H1 (cell line): ENCODE measurements at regions not wholly inside any gene's neighbourhood (a gene's known extent, or its start where the extent isn't known, plus 50 kb on each side); places are given as distances from the start of the nearest gene placed in this dataset.

ENCODE experiments used
- CTCF ChIA-PET: fragments of 300-600 bp; sonication (Branson Sonifier 250); formaldehyde crosslinking; loops from one replicate; lab custom pipeline; 2021; ENCODE audit not compliant: partially characterized antibody; lab: Charles Lee
- POLR2A ChIA-PET: fragments of 300-600 bp; sonication (Branson Sonifier 250); formaldehyde crosslinking; loops from one replicate; lab custom pipeline; 2021; ENCODE audit warnings: inconsistent platforms; ENCODE audit not compliant: partially characterized antibody; lab: Charles Lee
- DNase-seq, 2 experiments: peaks; one replicate each; pipeline versions ENCODE4 v3.0.0 to v3.0.0-alpha.2; 2010 to 2022; ENCODE audit warnings: low spot score in 2 of 2, low read depth in 1 of 2, mixed read lengths in 1 of 2
- FAIRE-seq: peaks from 2 replicates; lab custom pipeline; 2011; peaks lifted over from hg19 to GRCh38; lab: Jason Lieb, UNC
- H2AFZ ChIP-seq: 2 replicates; pipeline ENCODE4 v1.8.1; 2012; ENCODE audit warnings: low read length, inconsistent platforms
- H2AK5ac ChIP-seq: 2 replicates; pipeline ENCODE4 v1.6.1; 2013; ENCODE audit warnings: low read depth, low read length
- H2BK120ac ChIP-seq: replicated peaks from 2 replicates; pipeline ENCODE3; 2013; ENCODE audit warnings: low read depth, low read length, inconsistent platforms
- H2BK12ac ChIP-seq: 2 replicates; pipeline ENCODE4 v1.6.1; 2013; ENCODE audit warnings: low read depth, low read length
- H2BK15ac ChIP-seq: 2 replicates; pipeline ENCODE4 v1.6.1; 2013; ENCODE audit warnings: low read length
- H2BK20ac ChIP-seq: 2 replicates; pipeline ENCODE4 v1.6.1; 2013; ENCODE audit warnings: low read length
- H2BK5ac ChIP-seq: 2 replicates; pipeline ENCODE4 v1.6.1; 2013; ENCODE audit warnings: low read depth, low read length
- H3K14ac ChIP-seq: 2 replicates; pipeline ENCODE4 v1.6.1; 2013; ENCODE audit warnings: inconsistent platforms; ENCODE audit not compliant: insufficient read length
- H3K18ac ChIP-seq: 2 replicates; pipeline ENCODE4 v1.6.1; 2013; ENCODE audit warnings: low read length; ENCODE audit errors: extremely low read depth
- H3K23ac ChIP-seq: 2 replicates; pipeline ENCODE4 v1.6.1; 2013; ENCODE audit warnings: inconsistent platforms; ENCODE audit not compliant: insufficient read length
- H3K23me2 ChIP-seq: 2 replicates; pipeline ENCODE4 v1.6.1; 2013; ENCODE audit warnings: low read depth, low read length
- H3K27ac ChIP-seq: 2 replicates; pipeline ENCODE4 v1.6.1; 2011; ENCODE audit warnings: low read depth, low read length, inconsistent platforms
- H3K27me3 ChIP-seq, 4 experiments: replicated peaks in 1 of 4; 1 replicate in 1 of 4; 2 replicates in 3 of 4; pipeline versions ENCODE4 v1.6.1 to v1.8.1; 2011 to 2013; ENCODE audit warnings: low read length in 3 of 4, mild to moderate bottlenecking in 3 of 4, inconsistent platforms in 2 of 4, mixed read lengths in 2 of 4, moderate library complexity in 1 of 4; ENCODE audit not compliant: control insufficient read depth in 3 of 4, insufficient read depth in 3 of 4; ENCODE audit errors: extremely low read depth in 1 of 4
- H3K36me3 ChIP-seq, 4 experiments: 2 replicates each; pipeline versions ENCODE4 v1.6.1 to v1.8.1; 2011 to 2013; ENCODE audit warnings: mild to moderate bottlenecking in 4 of 4, low read length in 3 of 4, moderate library complexity in 2 of 4, control low read depth in 1 of 4, inconsistent platforms in 1 of 4; ENCODE audit not compliant: insufficient read depth in 4 of 4, control insufficient read depth in 2 of 4
- H3K4ac ChIP-seq: replicated peaks from 2 replicates; pipeline ENCODE3; 2013; ENCODE audit warnings: low read length, low read depth, mixed read lengths, inconsistent platforms; ENCODE audit not compliant: insufficient read length
- H3K4me1 ChIP-seq, 4 experiments: replicated peaks in 1 of 4; 1 replicate in 1 of 4; 2 replicates in 3 of 4; pipeline versions ENCODE4 v1.6.1 to v1.8.1; 2011 to 2013; ENCODE audit warnings: low read length in 3 of 4, inconsistent platforms in 2 of 4, mixed read lengths in 1 of 4; ENCODE audit not compliant: insufficient read depth in 4 of 4, control insufficient read depth in 3 of 4
- H3K4me2 ChIP-seq, 2 experiments: 2 replicates each; pipeline versions ENCODE4 v1.6.1 to v1.8.1; 2011 to 2013; ENCODE audit warnings: low read depth in 2 of 2, low read length in 2 of 2, control low read depth in 1 of 2, inconsistent platforms in 1 of 2, mild to moderate bottlenecking in 1 of 2; ENCODE audit not compliant: insufficient read depth in 1 of 2
- H3K4me3 ChIP-seq, 4 experiments: fragments of 200-600, 300-600 bp in 1 of 4; sonication (generic), shearing (Covaris generic), sonication (Bioruptor Twin) in 1 of 4; 2 replicates each; pipeline versions ENCODE4 v1.5.1 to v1.8.1; 2011 to 2016; ENCODE audit warnings: low read length in 4 of 4, low read depth in 3 of 4, control low read depth in 2 of 4, inconsistent platforms in 2 of 4, mild to moderate bottlenecking in 2 of 4, mixed read lengths in 1 of 4, moderate library complexity in 1 of 4; ENCODE audit not compliant: insufficient read depth in 2 of 4; ENCODE audit errors: extremely low read depth in 1 of 4
- H3K56ac ChIP-seq: replicated peaks from 2 replicates; pipeline ENCODE3; 2013; ENCODE audit warnings: low read depth, mild to moderate bottlenecking, mixed read lengths, low read length, inconsistent platforms; ENCODE audit not compliant: insufficient read length
- H3K79me1 ChIP-seq: 2 replicates; pipeline ENCODE4 v1.6.1; 2013; ENCODE audit warnings: low read depth, low read length, control low read depth
- H3K79me2 ChIP-seq, 2 experiments: 2 replicates each; pipeline versions ENCODE4 v1.6.1 to v1.8.1; 2012 to 2013; ENCODE audit warnings: low read length in 2 of 2, mild to moderate bottlenecking in 2 of 2, inconsistent platforms in 1 of 2; ENCODE audit not compliant: insufficient read depth in 2 of 2, control insufficient read depth in 1 of 2
- H3K9ac ChIP-seq, 4 experiments: replicated peaks in 1 of 4; 1 replicate in 1 of 4; 2 replicates in 3 of 4; pipeline versions ENCODE4 v1.6.1 to v1.8.1; 2011 to 2013; ENCODE audit warnings: low read depth in 3 of 4, low read length in 3 of 4, control low read depth in 2 of 4, mild to moderate bottlenecking in 2 of 4, moderate library complexity in 2 of 4, inconsistent platforms in 1 of 4; ENCODE audit errors: extremely low read depth in 1 of 4
- H3K9me3 ChIP-seq, 2 experiments: 2 replicates each; pipeline versions ENCODE4 v1.6.1 to v1.8.1; 2012 to 2013; ENCODE audit warnings: mild to moderate bottlenecking in 2 of 2, moderate library complexity in 2 of 2, control low read depth in 1 of 2, inconsistent platforms in 1 of 2, low read depth in 1 of 2, low read length in 1 of 2, mixed read lengths in 1 of 2; ENCODE audit not compliant: insufficient read depth in 2 of 2
- H4K20me1 ChIP-seq, 2 experiments: replicated peaks in 1 of 2; 2 replicates each; pipeline versions ENCODE3 to v1.8.1; 2011 to 2013; ENCODE audit warnings: inconsistent platforms in 2 of 2, low read length in 2 of 2, mild to moderate bottlenecking in 1 of 2; ENCODE audit not compliant: insufficient read depth in 2 of 2, control insufficient read depth in 1 of 2
- H4K5ac ChIP-seq: 2 replicates; pipeline ENCODE4 v1.6.1; 2013; ENCODE audit warnings: low read length, low read depth, mixed read lengths, inconsistent platforms; ENCODE audit not compliant: insufficient read length
- H4K8ac ChIP-seq: 2 replicates; pipeline ENCODE4 v1.8.0; 2013; ENCODE audit warnings: mild to moderate bottlenecking, moderate library complexity, low read length, inconsistent platforms; ENCODE audit not compliant: insufficient read depth; ENCODE audit errors: extremely low read depth
- H4K91ac ChIP-seq: replicated peaks from 2 replicates; pipeline ENCODE3; 2013; ENCODE audit warnings: low read length, mixed read lengths, inconsistent platforms; ENCODE audit not compliant: insufficient read length
- CREB1 ChIP-seq: IDR thresholded peaks from 2 replicates; pipeline ENCODE4 v1.6.1; 2012; ENCODE audit warnings: inconsistent platforms
- CTCF ChIP-seq, 3 experiments: IDR thresholded peaks; 1 replicate in 2 of 3; 2 replicates in 1 of 3; pipeline versions ENCODE4 v1.5.1 to v1.6.1; 2011; ENCODE audit warnings: low read length in 3 of 3, mild to moderate bottlenecking in 3 of 3, inconsistent platforms in 2 of 3, low read depth in 1 of 3, moderate library complexity in 1 of 3; ENCODE audit not compliant: insufficient read depth in 1 of 3; ENCODE audit errors: control extremely low read depth in 1 of 3
- GTF2F1 ChIP-seq: IDR thresholded peaks from 2 replicates; pipeline ENCODE4 v1.6.1; 2012; ENCODE audit warnings: low read depth, low read length, improper control_type of control experiment, borderline replicate concordance
- JUND ChIP-seq: IDR thresholded peaks from 2 replicates; pipeline ENCODE4 v1.6.1; 2011; ENCODE audit warnings: mild to moderate bottlenecking, improper control_type of control experiment, low read length
- RAD21 ChIP-seq, 2 experiments: IDR thresholded peaks in 1 of 2; conservative IDR thresholded peaks in 1 of 2; 2 replicates each; pipeline ENCODE4 v1.6.1; 2011; ENCODE audit warnings: low read depth in 2 of 2, low read length in 2 of 2, improper control_type of control experiment in 1 of 2, inconsistent platforms in 1 of 2, mild to moderate bottlenecking in 1 of 2, moderate library complexity in 1 of 2
- TAF7 ChIP-seq: optimal IDR thresholded peaks from 2 replicates; pipeline ENCODE3; 2011; ENCODE audit warnings: low read depth, mild to moderate bottlenecking, inconsistent platforms, low read length, moderate library complexity, borderline replicate concordance
- WGBS, 2 experiments: shearing (Covaris generic) in 1 of 2; methylation state at CpG; one replicate each; pipeline versions ENCODE4 v1.1.6 to v1.1.7; 2013 to 2015; ENCODE audit warnings: low lambda C conversion rate in 2 of 2, mixed read lengths in 2 of 2, inconsistent platforms in 1 of 2, low coverage in 1 of 2, missing lambda C conversion rate in 1 of 2; ENCODE audit not compliant: insufficient replicate concordance in 2 of 2, insufficient coverage in 1 of 2, insufficient read length in 1 of 2; ENCODE audit errors: extremely low coverage in 1 of 2, missing lambda C conversion rate in 1 of 2; 5-methylcytosine and 5-hydroxymethylcytosine counted together

GRCh38 chr10:58064714-58065528, 202.8 kb downstream of the IPMK start:
- no peak overlapping the region for H3K4me2 ChIP-seq

More at GRCh38 chr10:58064714-58065528, 202.8 kb downstream of the IPMK start:
- Histone ChIP-seq H3K79me1 (no peaks in the 10 kb centered on the region), H4K8ac (no peak overlapping the region; the same call in 1 of the 2 replicates), H4K20me1 (no peaks in the 10 kb centered on the region), H2BK120ac (peak overlapping the region; percentile 80), H3K27me3 (no peaks in the 10 kb centered on the region), H3K23ac (no peak overlapping the region), H2BK15ac (0 out of 2 replicates have a peak overlapping the region, but pooled peaks have one; percentile 88), H2BK12ac (peak overlapping the region; percentile 98), H3K9ac (no peak overlapping the region), H4K5ac (peak overlapping the region; percentile 3), H3K27ac (no peak overlapping the region), H2BK20ac (peak overlapping the region; percentile 100), H3K23me2 (no peaks in the 10 kb centered on the region; the same call in 1 of the 2 replicates), H2AK5ac (no peak overlapping the region), H3K4ac (no peak overlapping the region), H2BK5ac (peak overlapping the region; percentile 91; the same call in 1 of the 2 replicates), H3K4me1 (peaks cover 0 to 9% (median 7%) of the 10 kb centered on the region in 4 experiments; a peak in 6 of 7 replicates), H3K14ac (no peak overlapping the region), H2AFZ (peak overlapping the region; percentile 97), H4K91ac (peak overlapping the region; percentile 71), H3K4me3 (no peak overlapping the region), H3K9me3 (no peaks in the 10 kb centered on the region), H3K18ac (no peak overlapping the region; the same call in 1 of the 2 replicates), H3K79me2 (no peaks in the 10 kb centered on the region), H3K56ac (peak overlapping the region; percentile 65), H3K36me3 (no peaks in the 10 kb centered on the region)
- TF ChIP-seq GTF2F1 (no peak), CREB1 (peak; percentile 33; the same call in 1 of the 2 replicates), JUND (no peak), TAF7 (peak; percentile 4), RAD21 (IDR thresholded peaks at IDR 0.05 in 1 of 2, conservative IDR thresholded peaks at IDR 0.05 in 1 of 2; ENCODE audit: low read depth in 2 of 2, low read length in 2 of 2) (peak; percentile 98 to 99), CTCF (IDR thresholded peaks at IDR 0.05; ENCODE audit: control extremely low read depth in 1 of 3, insufficient read depth in 1 of 3, low read depth in 1 of 3, low read length in 3 of 3) (peak in 2 of 3 experiments; percentile 73 to 77; a peak in 3 of 4 replicates)
- 54% methylated on average over 4 of the region's 4 CpGs; no CpG with 5 or more reads in 1 of the 2 experiments for WGBS, 2 experiments
- CTCF ChIA-PET, result interaction anchor here (0.6 to 3.4 kb wide), 26 partner anchors 27 to 1718 kb away, joined by 3 to 48 read pairs (median 4); no protein-coding TSS in a partner anchor
- peak in 1 of 2 experiments; percentile 52 for DNase-seq
- POLR2A ChIA-PET, result interaction anchor here (0.6 kb wide), 1 partner anchor 370 kb away, joined by 5 read pairs; no protein-coding TSS in a partner anchor
- peak; percentile 86 for FAIRE-seq
